Thoracic aorta (tissue), 2 donors: ENCODE measurements at regions not wholly inside any gene's neighbourhood (a gene's known extent, or its start where the extent isn't known, plus 50 kb on each side); places are given as distances from the start of the nearest gene placed in this dataset.
"Not testable (repeated sequence)": the region's sequence is repeated elsewhere in the genome, so short reads cannot be mapped to it uniquely, and the experiment has no call there.

Experiments
- ATAC-seq: fragments of 150-250 bp; one replicate; pipeline ENCODE4 v1.8.0; 2017; ENCODE audit warnings: low read depth; ENCODE audit not compliant: insufficient number of reproducible peaks, low FRiP score
- DNase-seq: peaks from one replicate; pipeline ENCODE4 v3.0.0-alpha.2; 2020; ENCODE audit warnings: low spot score
- H3K27ac ChIP-seq, 2 donors: fragments of 200-600 bp; sonication (generic); 1 replicate in 1 of 2; 2 replicates in 1 of 2; pipeline ENCODE4 v1.5.1; 2016; ENCODE audit warnings: mild to moderate bottlenecking in 2 of 2, moderate library complexity in 2 of 2
- H3K27me3 ChIP-seq: fragments of 200-600 bp; sonication (generic); replicated peaks from 2 replicates; pipeline ENCODE4 v1.6.0; 2016; ENCODE audit warnings: mild to moderate bottlenecking; ENCODE audit not compliant: insufficient read depth
- H3K36me3 ChIP-seq: fragments of 200-600 bp; sonication (generic); one replicate; pipeline ENCODE4 v1.5.1; 2016
- H3K4me1 ChIP-seq, 2 donors: fragments of 200-600 bp; sonication (generic); 1 replicate in 1 of 2; 2 replicates in 1 of 2; pipeline versions ENCODE4 v1.5.1 to v1.6.0; 2016; ENCODE audit warnings: low read depth in 2 of 2, mild to moderate bottlenecking in 1 of 2; ENCODE audit not compliant: control insufficient read depth in 1 of 2
- H3K4me3 ChIP-seq: fragments of 200-600 bp; sonication (generic); 2 replicates; pipeline ENCODE4 v1.5.1; 2016; ENCODE audit warnings: mild to moderate bottlenecking
- H3K9me3 ChIP-seq: fragments of 200-600 bp; sonication (generic); 2 replicates; pipeline ENCODE4 v1.5.1; 2016
- CTCF ChIP-seq: fragments of 200-600 bp; sonication (generic); IDR thresholded peaks from one replicate; pipeline ENCODE4 v1.5.1; 2019; ENCODE audit warnings: antibody characterized with exemption

GRCh38 chr1:148263906-148264255 is 111.8 kb upstream of the NBPF11 start:
- peak overlapping the region; percentile 77 for H3K4me3 ChIP-seq
- no peaks in the 10 kb centered on the region for H3K27me3 ChIP-seq
- TF ChIP-seq CTCF, result no peak
- H3K27ac ChIP-seq, result no peak overlapping the region
- H3K36me3 ChIP-seq, result no peaks in the 10 kb centered on the region
- peak; percentile 6 for ATAC-seq
- no peaks in the 10 kb centered on the region for H3K9me3 ChIP-seq
- no peak for DNase-seq
- H3K4me1 ChIP-seq, result peaks cover 0 to 11% of the 10 kb centered on the region in 2 donors

GRCh38 chr1:148263128-148263905 is 111.2 kb upstream of the NBPF11 start:
- peak; percentile 9 for DNase-seq

GRCh38 chr1:148261684-148262083 is 109.6 kb upstream of the NBPF11 start:
- H3K9me3 ChIP-seq, H3K27ac ChIP-seq, ATAC-seq, DNase-seq, H3K36me3 ChIP-seq, H3K27me3 ChIP-seq, H3K4me3 ChIP-seq: not testable (repeated sequence)
- peaks cover 0 to 11% of the 10 kb centered on the region in 2 donors for H3K4me1 ChIP-seq

More at GRCh38 chr1:148263128-148263905, 111.2 kb upstream of the NBPF11 start:
- Histone ChIP-seq H3K36me3 (no peaks in the 10 kb centered on the region), H3K9me3 (no peaks in the 10 kb centered on the region), H3K27me3 (no peaks in the 10 kb centered on the region), H3K4me1 (peaks cover 0 to 11% of the 10 kb centered on the region in 2 donors), H3K4me3 (peak overlapping the region; percentile 77), H3K27ac (no peak overlapping the region)
- peak; percentile 12 for ATAC-seq
- no peak for TF ChIP-seq CTCF

- not testable (repeated sequence) for ATAC-seq, H3K36me3 ChIP-seq, DNase-seq, H3K27me3 ChIP-seq, H3K4me1 ChIP-seq, H3K4me3 ChIP-seq, H3K27ac ChIP-seq, H3K9me3 ChIP-seq
These were observed 105.8 kb upstream of the NBPF11 start for GRCh38 chr1:148257886-148258285.

GRCh38 chr1:148254611-148255429 is 102.7 kb upstream of the NBPF11 start:
- not testable (repeated sequence) for H3K36me3 ChIP-seq, DNase-seq, H3K27me3 ChIP-seq, H3K9me3 ChIP-seq, H3K4me1 ChIP-seq, H3K4me3 ChIP-seq, H3K27ac ChIP-seq, ATAC-seq
- TF ChIP-seq CTCF, result peak; percentile 43

GRCh38 chr1:148253808-148254207 is 101.7 kb upstream of the NBPF11 start:
- not testable (repeated sequence) for H3K4me3 ChIP-seq, H3K36me3 ChIP-seq, H3K27ac ChIP-seq, DNase-seq, H3K9me3 ChIP-seq, H3K4me1 ChIP-seq, H3K27me3 ChIP-seq, ATAC-seq

GRCh38 chr1:148248798-148249197 is 96.7 kb upstream of the NBPF11 start:
- DNase-seq, H3K4me1 ChIP-seq, H3K4me3 ChIP-seq, H3K36me3 ChIP-seq, H3K27me3 ChIP-seq, ATAC-seq, H3K27ac ChIP-seq, H3K9me3 ChIP-seq: not testable (repeated sequence)

GRCh38 chr1:148246258-148246861 is 94.3 kb upstream of the NBPF11 start:
- H3K4me1 ChIP-seq, H3K27me3 ChIP-seq, DNase-seq, ATAC-seq, H3K36me3 ChIP-seq, H3K9me3 ChIP-seq, H3K27ac ChIP-seq, H3K4me3 ChIP-seq: not testable (repeated sequence)

- not testable (repeated sequence) for H3K4me1 ChIP-seq, H3K36me3 ChIP-seq, DNase-seq, H3K4me3 ChIP-seq, H3K9me3 ChIP-seq, H3K27ac ChIP-seq, H3K27me3 ChIP-seq, ATAC-seq
These were observed 93.8 kb upstream of the NBPF11 start for GRCh38 chr1:148245843-148246242.
